ENCODE measurements at regions not wholly inside any gene's neighbourhood (a gene's known extent, or its start where the extent isn't known, plus 50 kb on each side); places are given as distances from the start of the nearest gene placed in this dataset.

GRCh38 chr2:8298783-8299182 lies 383.1 kb upstream of the ID2 start:
- H3K27me3 Mint-ChIP-seq (ENCODE audit: unreplicated experiment): peaks cover 6% of the 10 kb centered on the region
- no peak overlapping the region for H3K27ac Mint-ChIP-seq (ENCODE audit: unreplicated experiment)
- no peaks in the 10 kb centered on the region for H3K4me1 Mint-ChIP-seq (ENCODE audit: low read depth, unreplicated experiment)
- H3K4me3 Mint-ChIP-seq (ENCODE audit: unreplicated experiment): no peak overlapping the region
- H3K9me3 Mint-ChIP-seq (ENCODE audit: unreplicated experiment): peaks cover 4% of the 10 kb centered on the region
- TF ChIP-seq CTCF (IDR thresholded peaks at IDR 0.05; ENCODE audit: partially characterized antibody, unreplicated experiment): no peak
- peaks cover 9% of the 10 kb centered on the region for H3K36me3 Mint-ChIP-seq (ENCODE audit: unreplicated experiment)
- DNase-seq: no peak

- no peak for DNase-seq
- Mint-ChIP-seq H3K27ac (ENCODE audit: unreplicated experiment) (no peak overlapping the region), H3K9me3 (ENCODE audit: unreplicated experiment) (peaks cover 4% of the 10 kb centered on the region), H3K4me3 (ENCODE audit: unreplicated experiment) (no peak overlapping the region), H3K27me3 (ENCODE audit: unreplicated experiment) (peaks cover 3% of the 10 kb centered on the region), H3K36me3 (ENCODE audit: unreplicated experiment) (peaks cover 9% of the 10 kb centered on the region), H3K4me1 (ENCODE audit: low read depth, unreplicated experiment) (no peaks in the 10 kb centered on the region)
- TF ChIP-seq CTCF (IDR thresholded peaks at IDR 0.05; ENCODE audit: partially characterized antibody, unreplicated experiment): no peak
Measured at GRCh38 chr2:8300216-8300615, 381.6 kb upstream of the ID2 start.

GRCh38 chr2:8300905-8301304 lies 381.0 kb upstream of the ID2 start:
- Mint-ChIP-seq H3K27me3 (ENCODE audit: unreplicated experiment) (peaks cover 3% of the 10 kb centered on the region), H3K4me3 (ENCODE audit: unreplicated experiment) (no peak overlapping the region), H3K36me3 (ENCODE audit: unreplicated experiment) (peaks cover 9% of the 10 kb centered on the region), H3K27ac (ENCODE audit: unreplicated experiment) (no peak overlapping the region), H3K9me3 (ENCODE audit: unreplicated experiment) (peaks cover 4% of the 10 kb centered on the region), H3K4me1 (ENCODE audit: low read depth, unreplicated experiment) (no peaks in the 10 kb centered on the region)
- no peak for TF ChIP-seq CTCF (IDR thresholded peaks at IDR 0.05; ENCODE audit: partially characterized antibody, unreplicated experiment)
- DNase-seq: no peak

GRCh38 chr2:8303322-8303832 lies 378.5 kb upstream of the ID2 start:
- DNase-seq: no peak
- TF ChIP-seq CTCF (IDR thresholded peaks at IDR 0.05; ENCODE audit: partially characterized antibody, unreplicated experiment): no peak
- no peak overlapping the region for H3K27ac Mint-ChIP-seq (ENCODE audit: unreplicated experiment)
- no peaks in the 10 kb centered on the region for H3K4me1 Mint-ChIP-seq (ENCODE audit: low read depth, unreplicated experiment)
- H3K4me3 Mint-ChIP-seq (ENCODE audit: unreplicated experiment): no peak overlapping the region
- peaks cover 9% of the 10 kb centered on the region for H3K36me3 Mint-ChIP-seq (ENCODE audit: unreplicated experiment)
- H3K9me3 Mint-ChIP-seq (ENCODE audit: unreplicated experiment): peaks cover 4% of the 10 kb centered on the region
- peaks cover 3% of the 10 kb centered on the region for H3K27me3 Mint-ChIP-seq (ENCODE audit: unreplicated experiment)

GRCh38 chr2:8304821-8305766 lies 376.8 kb upstream of the ID2 start:
- Mint-ChIP-seq H3K4me3 (ENCODE audit: unreplicated experiment) (no peak overlapping the region), H3K9me3 (ENCODE audit: unreplicated experiment) (peaks cover 4% of the 10 kb centered on the region), H3K4me1 (ENCODE audit: low read depth, unreplicated experiment) (peaks cover 1% of the 10 kb centered on the region), H3K27ac (ENCODE audit: unreplicated experiment) (no peak overlapping the region), H3K36me3 (ENCODE audit: unreplicated experiment) (peaks cover 9% of the 10 kb centered on the region), H3K27me3 (ENCODE audit: unreplicated experiment) (peaks cover 3% of the 10 kb centered on the region)
- no peak for DNase-seq
- no peak for TF ChIP-seq CTCF (IDR thresholded peaks at IDR 0.05; ENCODE audit: partially characterized antibody, unreplicated experiment)
